ENCODE measurements at regions not wholly inside any gene's neighbourhood (a gene's known extent, or its start where the extent isn't known, plus 50 kb on each side); places are given as distances from the start of the nearest gene placed in this dataset.

DNA sequence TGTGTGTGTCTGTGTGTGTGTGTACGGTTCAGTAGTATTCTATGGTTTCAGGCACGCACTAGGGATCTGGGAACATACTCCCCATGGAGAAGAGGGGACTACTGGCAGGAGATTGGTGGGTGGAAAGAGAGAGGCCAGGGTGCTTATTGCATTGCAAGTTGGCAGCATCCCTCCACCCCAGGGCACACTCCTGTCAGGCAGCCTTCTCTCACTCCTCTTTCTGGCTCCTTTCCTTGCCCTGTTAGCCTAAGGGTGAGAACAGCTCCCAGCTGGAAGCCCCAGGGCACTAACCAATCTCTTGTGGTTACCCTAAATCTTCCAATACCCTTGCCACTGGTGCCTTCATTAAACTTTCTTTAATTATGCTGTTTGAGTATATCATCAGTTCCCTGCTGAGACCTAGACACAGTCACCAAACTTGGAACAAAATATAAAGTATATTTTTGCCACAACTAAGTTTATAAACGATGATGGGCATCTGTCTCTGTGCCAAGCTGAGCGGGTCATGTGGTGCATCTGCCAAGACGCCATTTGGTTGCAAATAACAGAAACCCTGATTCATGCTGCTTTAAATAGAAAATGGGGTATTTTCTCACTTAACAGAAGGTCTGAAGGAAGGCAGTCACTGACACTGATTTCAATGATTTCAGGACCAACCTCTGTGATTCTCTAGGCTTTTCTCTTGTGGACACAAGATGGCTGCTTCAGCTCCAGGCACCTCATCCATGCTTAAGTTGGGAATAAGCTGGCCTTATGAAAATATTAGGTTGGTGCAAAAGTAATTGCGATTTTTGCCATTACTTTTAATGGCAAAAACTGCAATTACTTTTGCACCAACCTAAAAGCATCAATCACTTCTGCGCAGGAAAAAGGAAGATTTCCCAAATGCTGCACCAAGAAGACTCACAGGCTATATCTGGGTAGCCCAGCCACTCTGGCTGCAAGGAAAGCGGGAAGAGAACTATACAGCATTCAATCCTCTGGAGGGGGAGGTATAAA, 476.9 kb upstream of the PROK2 start:
- H2BK15ac ChIP-seq (ENCODE audit: low read depth, low read length): no peak overlapping the region
- H4K8ac ChIP-seq (replicated peaks; ENCODE audit: insufficient read length, low read depth, low read length): no peak overlapping the region
- H3K4me1 ChIP-seq (ENCODE audit: insufficient read depth, low read length): peaks cover 5% of the 10 kb centered on the region; the same call in 1 of the 2 replicates
- Mint-ChIP-seq H3K27me3 (ENCODE audit: low read depth) (peaks cover 5% of the 10 kb centered on the region), H3K4me3 (no peak overlapping the region), H3K36me3 (ENCODE audit: insufficient read depth in 1 of 3, low read depth in 3 of 3) (no peaks in the 10 kb centered on the region), H3K9me3 (no peaks in the 10 kb centered on the region; a peak in 1 of 5 replicates), H3K27ac (no peak overlapping the region), H3K4me1 (peaks cover 18 to 19% of the 10 kb centered on the region in 2 experiments)
- no peak overlapping the region for H3K14ac ChIP-seq (ENCODE audit: insufficient read depth, low read length)
- H3K9ac ChIP-seq (ENCODE audit: extremely low read depth, insufficient read length, low read length): no peak overlapping the region
- no peak overlapping the region for H2AFZ ChIP-seq (ENCODE audit: low read length)
- WGBS (ENCODE audit: extremely low coverage, insufficient read length, low lambda C conversion rate): no CpG with 5 or more reads among the region's 8 CpGs
- H3K79me1 ChIP-seq (ENCODE audit: insufficient read depth, low read depth, low read length, poor library complexity, severe bottlenecking): no peaks in the 10 kb centered on the region
- H2BK20ac ChIP-seq (ENCODE audit: low read depth, low read length, poor library complexity, severe bottlenecking): no peak overlapping the region
- H3K4me2 ChIP-seq (ENCODE audit: insufficient read depth, insufficient read length, low read length): no peak overlapping the region
- H3K27ac ChIP-seq (ENCODE audit: insufficient read length, low read depth, low read length): no peak overlapping the region
- no peak overlapping the region for H2BK12ac ChIP-seq (ENCODE audit: insufficient read length, low read depth, low read length)
- no peak overlapping the region for H3K4ac ChIP-seq (ENCODE audit: low read depth, low read length)
- no peak overlapping the region for H4K5ac ChIP-seq (ENCODE audit: insufficient read length, low read depth, low read length)
- no peak overlapping the region for H3K23ac ChIP-seq (ENCODE audit: insufficient read length, low read depth, low read length)
- no peak for DNase-seq
- H2AK5ac ChIP-seq (ENCODE audit: insufficient read length, low read length): no peak overlapping the region
- H3K9me3 ChIP-seq (ENCODE audit: control insufficient read depth, low read depth, low read length): no peaks in the 10 kb centered on the region
- H3K79me2 ChIP-seq (ENCODE audit: insufficient read depth, low read length): no peaks in the 10 kb centered on the region
- H3T11ph ChIP-seq (ENCODE audit: low read length): no peak overlapping the region
- H3K18ac ChIP-seq (ENCODE audit: insufficient read length, low read depth, low read length): no peak overlapping the region
- H3K56ac ChIP-seq (ENCODE audit: insufficient read length, low read depth, low read length): no peak overlapping the region
- no peak overlapping the region for H4K91ac ChIP-seq (ENCODE audit: insufficient read length, low read depth, low read length)
- TF ChIP-seq, protein P1, sequence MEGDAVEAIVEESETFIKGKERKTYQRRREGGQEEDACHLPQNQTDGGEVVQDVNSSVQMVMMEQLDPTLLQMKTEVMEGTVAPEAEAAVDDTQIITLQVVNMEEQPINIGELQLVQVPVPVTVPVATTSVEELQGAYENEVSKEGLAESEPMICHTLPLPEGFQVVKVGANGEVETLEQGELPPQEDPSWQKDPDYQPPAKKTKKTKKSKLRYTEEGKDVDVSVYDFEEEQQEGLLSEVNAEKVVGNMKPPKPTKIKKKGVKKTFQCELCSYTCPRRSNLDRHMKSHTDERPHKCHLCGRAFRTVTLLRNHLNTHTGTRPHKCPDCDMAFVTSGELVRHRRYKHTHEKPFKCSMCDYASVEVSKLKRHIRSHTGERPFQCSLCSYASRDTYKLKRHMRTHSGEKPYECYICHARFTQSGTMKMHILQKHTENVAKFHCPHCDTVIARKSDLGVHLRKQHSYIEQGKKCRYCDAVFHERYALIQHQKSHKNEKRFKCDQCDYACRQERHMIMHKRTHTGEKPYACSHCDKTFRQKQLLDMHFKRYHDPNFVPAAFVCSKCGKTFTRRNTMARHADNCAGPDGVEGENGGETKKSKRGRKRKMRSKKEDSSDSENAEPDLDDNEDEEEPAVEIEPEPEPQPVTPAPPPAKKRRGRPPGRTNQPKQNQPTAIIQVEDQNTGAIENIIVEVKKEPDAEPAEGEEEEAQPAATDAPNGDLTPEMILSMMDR (conservative IDR thresholded peaks at IDR 0.05): no peak
- no peak overlapping the region for H2BK5ac ChIP-seq (ENCODE audit: insufficient read length, low read length)
- no peaks in the 10 kb centered on the region for H3K23me2 ChIP-seq (ENCODE audit: insufficient read length, low read depth, low read length, poor library complexity, severe bottlenecking)
- no peaks in the 10 kb centered on the region for H3K27me3 ChIP-seq (ENCODE audit: insufficient read depth, low read length)
- no peaks in the 10 kb centered on the region for H4K20me1 ChIP-seq (ENCODE audit: control insufficient read depth, insufficient read depth, insufficient read length)
- H2BK120ac ChIP-seq (ENCODE audit: low read depth, low read length, poor library complexity, severe bottlenecking): no peak overlapping the region

Data from H9 (cell line).